ENCODE measurements at regions not wholly inside any gene's neighbourhood (a gene's known extent, or its start where the extent isn't known, plus 50 kb on each side); places are given as distances from the start of the nearest gene placed in this dataset.

DNA sequence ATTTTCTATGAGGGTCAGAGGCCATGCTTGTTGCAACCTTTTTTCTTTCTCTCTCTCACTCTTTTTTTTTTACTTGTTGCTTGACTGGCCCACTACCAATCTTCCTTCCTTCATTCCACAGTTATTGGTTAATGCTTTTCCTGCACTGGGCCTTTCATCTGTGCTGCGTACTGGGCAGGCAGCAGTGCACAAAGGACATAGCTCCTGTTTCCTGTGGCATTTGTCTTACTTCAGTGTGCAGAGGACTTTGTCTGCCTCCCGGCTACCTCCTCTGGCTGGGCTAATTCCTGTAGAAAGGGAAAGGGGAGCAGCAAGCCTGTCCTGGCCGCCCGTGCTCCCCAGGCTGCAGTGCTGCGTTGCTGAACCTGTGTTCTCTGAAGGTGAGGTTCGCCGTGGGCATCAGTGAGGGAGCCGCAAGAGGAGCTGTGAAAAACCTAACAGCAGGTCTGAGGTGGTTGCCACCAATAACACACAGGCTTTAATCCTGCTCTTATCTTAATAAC is 93.7 kb upstream of the RGMA start:
- POLR2A ChIA-PET (ENCODE audit: partially characterized antibody) = interaction anchor here (0.6 to 1.1 kb wide), 2 partner anchors 11 to 1491 kb away, joined by 3 read pairs; no protein-coding TSS in a partner anchor
- H3K9ac ChIP-seq (replicated peaks in 1 of 4; ENCODE audit: extremely low read depth in 1 of 4, low read depth in 3 of 4, low read length in 3 of 4) = no peak overlapping the region
- no peak overlapping the region for H3K18ac ChIP-seq (ENCODE audit: extremely low read depth, low read length)
- H3K36me3 ChIP-seq (ENCODE audit: control insufficient read depth in 2 of 4, insufficient read depth in 4 of 4, low read length in 3 of 4) = no peaks in the 10 kb centered on the region
- no peak overlapping the region for H4K5ac ChIP-seq (ENCODE audit: insufficient read length, low read depth, low read length)
- H3K4ac ChIP-seq (replicated peaks; ENCODE audit: insufficient read length, low read depth, low read length) = no peak overlapping the region
- no peak overlapping the region for H2BK5ac ChIP-seq (ENCODE audit: low read depth, low read length)
- H3K14ac ChIP-seq (ENCODE audit: insufficient read length) = no peak overlapping the region
- H3K9me3 ChIP-seq (ENCODE audit: insufficient read depth in 2 of 2, low read depth in 1 of 2, low read length in 1 of 2) = no peaks in the 10 kb centered on the region
- DNase-seq (ENCODE audit: low read depth in 1 of 2, low spot score in 2 of 2) = no peak
- no peak overlapping the region; the same call in 1 of the 2 replicates for H3K27ac ChIP-seq (ENCODE audit: low read depth, low read length)
- no peak for FAIRE-seq
- H2AK5ac ChIP-seq (ENCODE audit: low read depth, low read length) = no peak overlapping the region
- H3K56ac ChIP-seq (replicated peaks; ENCODE audit: insufficient read length, low read depth, low read length) = no peak overlapping the region
- no peak overlapping the region for H3K23ac ChIP-seq (ENCODE audit: insufficient read length)
- H2BK15ac ChIP-seq (ENCODE audit: low read length) = 0 out of 2 replicates have a peak overlapping the region, but pooled peaks have one; percentile 6
- 76% methylated on average over 8 of the region's 8 CpGs; no CpG with 5 or more reads in 1 of the 2 experiments for WGBS, 2 experiments (ENCODE audit: extremely low coverage in 1 of 2, insufficient coverage in 1 of 2, insufficient read length in 1 of 2, insufficient replicate concordance in 2 of 2, low coverage in 1 of 2, low lambda C conversion rate in 2 of 2, missing lambda C conversion rate in 1 of 2)
- H3K79me2 ChIP-seq (ENCODE audit: control insufficient read depth in 1 of 2, insufficient read depth in 2 of 2, low read length in 2 of 2) = no peaks in the 10 kb centered on the region
- H2BK20ac ChIP-seq (ENCODE audit: low read length) = no peak overlapping the region; the same call in 1 of the 2 replicates
- H2AFZ ChIP-seq (ENCODE audit: low read length) = no peak overlapping the region
- H3K4me3 ChIP-seq (ENCODE audit: extremely low read depth in 1 of 4, insufficient read depth in 2 of 4, low read depth in 3 of 4, low read length in 4 of 4) = no peak overlapping the region
- no peaks in the 10 kb centered on the region for H3K23me2 ChIP-seq (ENCODE audit: low read depth, low read length)
- H4K20me1 ChIP-seq (replicated peaks in 1 of 2; ENCODE audit: control insufficient read depth in 1 of 2, insufficient read depth in 2 of 2, low read length in 2 of 2) = no peaks in the 10 kb centered on the region
- peaks cover 0 to 8% (median 1%) of the 10 kb centered on the region in 4 experiments; a peak in 2 of 7 replicates for H3K27me3 ChIP-seq (replicated peaks in 1 of 4; ENCODE audit: control insufficient read depth in 3 of 4, extremely low read depth in 1 of 4, insufficient read depth in 3 of 4, low read length in 3 of 4)
- H4K91ac ChIP-seq (replicated peaks; ENCODE audit: insufficient read length, low read length) = peak overlapping the region; percentile 81
- H2BK12ac ChIP-seq (ENCODE audit: low read depth, low read length) = no peak overlapping the region
- CTCF ChIA-PET (ENCODE audit: partially characterized antibody) = interaction anchor here (0.9 to 1.5 kb wide), 5 partner anchors 27 to 151 kb away, joined by 3 read pairs; no protein-coding TSS in a partner anchor
- H3K4me1 ChIP-seq (replicated peaks in 1 of 4; ENCODE audit: control insufficient read depth in 3 of 4, insufficient read depth in 4 of 4, low read length in 3 of 4) = peaks cover 13 to 31% (median 24%) of the 10 kb centered on the region in 4 experiments
- H4K8ac ChIP-seq (ENCODE audit: extremely low read depth, insufficient read depth, low read length) = no peak overlapping the region
- H3K79me1 ChIP-seq (ENCODE audit: low read depth, low read length) = no peaks in the 10 kb centered on the region
- TF ChIP-seq PHF8 (conservative IDR thresholded peaks at IDR 0.05; ENCODE audit: low read depth, low read length) = no peak
- TF ChIP-seq RAD21 (IDR thresholded peaks at IDR 0.05 in 1 of 2, conservative IDR thresholded peaks at IDR 0.05 in 1 of 2; ENCODE audit: low read depth in 2 of 2, low read length in 2 of 2) = 0 out of 4 replicates have a peak, but pooled peaks of 1 of the 2 experiments have one; percentile 6
- no peak for TF ChIP-seq RXRA (IDR thresholded peaks at IDR 0.05; ENCODE audit: insufficient read depth, low read depth, low read length)
- TF ChIP-seq TAF1 (IDR thresholded peaks at IDR 0.05; ENCODE audit: low read depth, low read length) = no peak
- H2BK120ac ChIP-seq (replicated peaks; ENCODE audit: low read depth, low read length) = no peak overlapping the region
- H3K4me2 ChIP-seq (ENCODE audit: insufficient read depth in 1 of 2, low read depth in 2 of 2, low read length in 2 of 2) = no peak overlapping the region

Measured in H1 (cell line).